GM10266 (cell line): ENCODE measurements at regions not wholly inside any gene's neighbourhood (a gene's known extent, or its start where the extent isn't known, plus 50 kb on each side); places are given as distances from the start of the nearest gene placed in this dataset.
A peak's percentile ranks its signal among the peaks of the same experiment; 100 is the strongest.

Experiments
- DNase-seq: peaks from one replicate; pipeline ENCODE4 v3.0.0; 2012; ENCODE audit errors: extremely low spot score
- CTCF ChIP-seq: IDR thresholded peaks from 2 replicates; pipeline ENCODE4 v1.5.1; 2012; ENCODE audit warnings: mild to moderate bottlenecking, low read depth; ENCODE audit not compliant: control insufficient read depth, insufficient read depth; ENCODE audit errors: missing control alignments

- no peak for DNase-seq
- peak; percentile 2 for TF ChIP-seq CTCF
These were observed 96.5 kb upstream of the SERTAD2 start for GRCh38 chr2:64750001-64750816.

- peak; percentile 96 for DNase-seq
- TF ChIP-seq CTCF = peak; percentile 29
These were observed 97.1 kb upstream of the SERTAD2 start for GRCh38 chr2:64750817-64751285.

- no peak for DNase-seq
- TF ChIP-seq CTCF = peak; percentile 17
These were observed 97.9 kb upstream of the SERTAD2 start for GRCh38 chr2:64751286-64752260.

- DNase-seq = no peak
- TF ChIP-seq CTCF = no peak
These were observed 99.7 kb upstream of the SERTAD2 start for GRCh38 chr2:64753399-64753798.

- TF ChIP-seq CTCF = no peak
- DNase-seq = no peak
These were observed 100.9 kb upstream of the SERTAD2 start for GRCh38 chr2:64754570-64754969.

- no peak for DNase-seq
- no peak for TF ChIP-seq CTCF
These were observed 103.4 kb upstream of the SERTAD2 start for GRCh38 chr2:64757126-64757525.
